HUES48 (cell line): ENCODE measurements at regions not wholly inside any gene's neighbourhood (a gene's known extent, or its start where the extent isn't known, plus 50 kb on each side); places are given as distances from the start of the nearest gene placed in this dataset.

Source experiments
- H3K27ac ChIP-seq: one replicate; pipeline ENCODE4 v1.7.0; 2013; ENCODE audit warnings: low read depth, low read length, inconsistent platforms
- H3K27me3 ChIP-seq: 2 replicates; pipeline ENCODE4 v1.6.1; 2013; ENCODE audit warnings: mild to moderate bottlenecking, low read length; ENCODE audit not compliant: control insufficient read depth, insufficient read depth
- H3K36me3 ChIP-seq: 2 replicates; pipeline ENCODE4 v1.6.1; 2013; ENCODE audit warnings: low read length; ENCODE audit not compliant: control insufficient read depth, insufficient read depth
- H3K4me1 ChIP-seq: 2 replicates; pipeline ENCODE4 v1.6.1; 2013; ENCODE audit warnings: mild to moderate bottlenecking, low read length; ENCODE audit not compliant: control insufficient read depth, insufficient read depth
- H3K4me3 ChIP-seq: 2 replicates; pipeline ENCODE4 v1.5.1; 2013; ENCODE audit warnings: mild to moderate bottlenecking, low read depth, low read length
- H3K9ac ChIP-seq: 2 replicates; pipeline ENCODE4 v1.6.1; 2013; ENCODE audit warnings: mild to moderate bottlenecking, low read depth, low read length, moderate library complexity
- H3K9me3 ChIP-seq: 2 replicates; pipeline ENCODE4 v1.6.1; 2013; ENCODE audit warnings: low read length; ENCODE audit not compliant: control insufficient read depth, insufficient read depth

GRCh38 chr2:49839818-49840217 lies 685.5 kb upstream of the FSHR start:
- Histone ChIP-seq H3K27ac (no peak overlapping the region), H3K27me3 (no peaks in the 10 kb centered on the region), H3K4me3 (no peak overlapping the region), H3K36me3 (no peaks in the 10 kb centered on the region), H3K9ac (no peak overlapping the region), H3K9me3 (no peaks in the 10 kb centered on the region), H3K4me1 (peaks cover 4% of the 10 kb centered on the region; the same call in 1 of the 2 replicates)

- H3K36me3 ChIP-seq, result no peaks in the 10 kb centered on the region
- H3K4me3 ChIP-seq, result no peak overlapping the region
- H3K27ac ChIP-seq, result no peak overlapping the region
- H3K4me1 ChIP-seq, result peaks cover 4% of the 10 kb centered on the region; the same call in 1 of the 2 replicates
- no peaks in the 10 kb centered on the region for H3K27me3 ChIP-seq
- no peaks in the 10 kb centered on the region for H3K9me3 ChIP-seq
- no peak overlapping the region for H3K9ac ChIP-seq
These were observed 683.4 kb upstream of the FSHR start for GRCh38 chr2:49837561-49838293.

- Histone ChIP-seq H3K4me3 (no peak overlapping the region), H3K9me3 (no peaks in the 10 kb centered on the region), H3K36me3 (no peaks in the 10 kb centered on the region), H3K4me1 (peaks cover 4% of the 10 kb centered on the region; the same call in 1 of the 2 replicates), H3K27me3 (no peaks in the 10 kb centered on the region), H3K27ac (no peak overlapping the region), H3K9ac (no peak overlapping the region)
These were observed 681.7 kb upstream of the FSHR start for GRCh38 chr2:49836017-49836416.

- Histone ChIP-seq H3K27ac (no peak overlapping the region), H3K9ac (no peak overlapping the region), H3K4me1 (peaks cover 4% of the 10 kb centered on the region; the same call in 1 of the 2 replicates), H3K27me3 (no peaks in the 10 kb centered on the region), H3K4me3 (no peak overlapping the region), H3K9me3 (no peaks in the 10 kb centered on the region), H3K36me3 (no peaks in the 10 kb centered on the region)
These were observed 680.1 kb upstream of the FSHR start for GRCh38 chr2:49834433-49834832.

GRCh38 chr2:49832555-49832954 lies 678.2 kb upstream of the FSHR start:
- Histone ChIP-seq H3K9ac (no peak overlapping the region), H3K4me3 (no peak overlapping the region), H3K27ac (no peak overlapping the region), H3K9me3 (no peaks in the 10 kb centered on the region), H3K4me1 (no peaks in the 10 kb centered on the region), H3K27me3 (no peaks in the 10 kb centered on the region), H3K36me3 (no peaks in the 10 kb centered on the region)

GRCh38 chr2:49831698-49832367 lies 677.5 kb upstream of the FSHR start:
- H3K36me3 ChIP-seq, result no peaks in the 10 kb centered on the region
- no peaks in the 10 kb centered on the region for H3K4me1 ChIP-seq
- H3K9me3 ChIP-seq, result no peaks in the 10 kb centered on the region
- no peak overlapping the region for H3K4me3 ChIP-seq
- no peak overlapping the region for H3K27ac ChIP-seq
- no peak overlapping the region for H3K9ac ChIP-seq
- no peaks in the 10 kb centered on the region for H3K27me3 ChIP-seq

- Histone ChIP-seq H3K27me3 (no peaks in the 10 kb centered on the region), H3K27ac (no peak overlapping the region), H3K4me1 (no peaks in the 10 kb centered on the region), H3K9me3 (no peaks in the 10 kb centered on the region), H3K9ac (no peak overlapping the region), H3K4me3 (no peak overlapping the region), H3K36me3 (no peaks in the 10 kb centered on the region)
These were observed 676.5 kb upstream of the FSHR start for GRCh38 chr2:49830846-49831245.

GRCh38 chr2:49827366-49827765 lies 673.1 kb upstream of the FSHR start:
- Histone ChIP-seq H3K36me3 (no peaks in the 10 kb centered on the region), H3K4me1 (no peaks in the 10 kb centered on the region), H3K4me3 (no peak overlapping the region), H3K9ac (no peak overlapping the region), H3K9me3 (no peaks in the 10 kb centered on the region), H3K27me3 (no peaks in the 10 kb centered on the region), H3K27ac (no peak overlapping the region)

- H3K4me1 ChIP-seq, result no peaks in the 10 kb centered on the region
- no peak overlapping the region for H3K4me3 ChIP-seq
- H3K9me3 ChIP-seq, result no peaks in the 10 kb centered on the region
- H3K36me3 ChIP-seq, result no peaks in the 10 kb centered on the region
- no peak overlapping the region for H3K27ac ChIP-seq
- H3K27me3 ChIP-seq, result no peaks in the 10 kb centered on the region
- no peak overlapping the region for H3K9ac ChIP-seq
These were observed 658.9 kb upstream of the FSHR start for GRCh38 chr2:49813208-49813607.

- no peaks in the 10 kb centered on the region for H3K9me3 ChIP-seq
- H3K27ac ChIP-seq, result no peak overlapping the region
- H3K36me3 ChIP-seq, result no peaks in the 10 kb centered on the region
- no peak overlapping the region for H3K4me3 ChIP-seq
- no peaks in the 10 kb centered on the region for H3K27me3 ChIP-seq
- H3K9ac ChIP-seq, result no peak overlapping the region
- no peaks in the 10 kb centered on the region for H3K4me1 ChIP-seq
These were observed 658.4 kb upstream of the FSHR start for GRCh38 chr2:49812730-49813129.

GRCh38 chr2:49811502-49811901 lies 657.2 kb upstream of the FSHR start:
- Histone ChIP-seq H3K27me3 (no peaks in the 10 kb centered on the region), H3K9ac (no peak overlapping the region), H3K9me3 (no peaks in the 10 kb centered on the region), H3K36me3 (no peaks in the 10 kb centered on the region), H3K4me3 (no peak overlapping the region), H3K4me1 (no peaks in the 10 kb centered on the region), H3K27ac (no peak overlapping the region)
